ENCODE measurements at regions not wholly inside any gene's neighbourhood (a gene's known extent, or its start where the extent isn't known, plus 50 kb on each side); places are given as distances from the start of the nearest gene placed in this dataset.

- ATAC-seq (ENCODE audit: insufficient read depth, low FRiP score): peak; percentile 76
- H3K4me3 ChIP-seq: no peak overlapping the region
- no peak overlapping the region for H3K27ac ChIP-seq (ENCODE audit: low read depth in 1 of 2, low read length in 1 of 2)
- peaks cover 0 to 4% (median 3%) of the 10 kb centered on the region in 5 donors for H3K4me1 ChIP-seq (ENCODE audit: control insufficient read depth in 5 of 5, insufficient read depth in 5 of 5, low read length in 5 of 5)
- peaks cover 0 to 2% (median 0%) of the 10 kb centered on the region in 4 donors for H3K9me3 ChIP-seq (ENCODE audit: control insufficient read depth in 4 of 4, insufficient read depth in 3 of 4, low read length in 3 of 4)
- peak; percentile 82 to 87 (median 83) for DNase-seq
- TF ChIP-seq CTCF (IDR thresholded peaks at IDR 0.05; ENCODE audit: control extremely low read depth, extremely low read depth): peak; percentile 94
- H3K36me3 ChIP-seq (ENCODE audit: control insufficient read depth in 4 of 4, insufficient read depth in 4 of 4, low read length in 4 of 4): no peaks in the 10 kb centered on the region
- H3K9ac ChIP-seq (ENCODE audit: insufficient read depth in 1 of 2, low read length in 2 of 2): no peak overlapping the region
- peaks cover 0 to 2% (median 0%) of the 10 kb centered on the region in 3 donors for H3K27me3 ChIP-seq (ENCODE audit: control insufficient read depth in 3 of 3, insufficient read depth in 3 of 3, low read length in 2 of 3)
- WGBS, 2 donors: 40 to 47% methylated on average over 16 of the region's 16 CpGs
Observed at GRCh38 chr1:84753516-84754385, 63.5 kb upstream of the SSX2IP start.

- H3K9me3 ChIP-seq (ENCODE audit: control insufficient read depth in 4 of 4, insufficient read depth in 3 of 4, low read length in 3 of 4): peaks cover 0 to 2% (median 0%) of the 10 kb centered on the region in 4 donors
- ATAC-seq (ENCODE audit: insufficient read depth, low FRiP score): no peak
- no peak overlapping the region for H3K9ac ChIP-seq (ENCODE audit: insufficient read depth in 1 of 2, low read length in 2 of 2)
- no peak overlapping the region for H3K27ac ChIP-seq (ENCODE audit: low read depth in 1 of 2, low read length in 1 of 2)
- H3K36me3 ChIP-seq (ENCODE audit: control insufficient read depth in 4 of 4, insufficient read depth in 4 of 4, low read length in 4 of 4): no peaks in the 10 kb centered on the region
- 44 to 56% methylated on average over 6 of the region's 6 CpGs for WGBS, 2 donors
- no peak for TF ChIP-seq CTCF (IDR thresholded peaks at IDR 0.05; ENCODE audit: control extremely low read depth, extremely low read depth)
- no peak overlapping the region for H3K4me3 ChIP-seq
- H3K4me1 ChIP-seq (ENCODE audit: control insufficient read depth in 5 of 5, insufficient read depth in 5 of 5, low read length in 5 of 5): peaks cover 0 to 4% (median 3%) of the 10 kb centered on the region in 5 donors
- DNase-seq: no peak
- no peaks in the 10 kb centered on the region for H3K27me3 ChIP-seq (ENCODE audit: control insufficient read depth in 3 of 3, insufficient read depth in 3 of 3, low read length in 2 of 3)
Observed at GRCh38 chr1:84750110-84750730, 60.0 kb upstream of the SSX2IP start.

GRCh38 chr1:84749427-84749826, 59.2 kb upstream of the SSX2IP start:
- H3K36me3 ChIP-seq (ENCODE audit: control insufficient read depth in 4 of 4, insufficient read depth in 4 of 4, low read length in 4 of 4): no peaks in the 10 kb centered on the region
- H3K9ac ChIP-seq (ENCODE audit: insufficient read depth in 1 of 2, low read length in 2 of 2): no peak overlapping the region
- ATAC-seq (ENCODE audit: insufficient read depth, low FRiP score): no peak
- no peak overlapping the region for H3K27ac ChIP-seq (ENCODE audit: low read depth in 1 of 2, low read length in 1 of 2)
- TF ChIP-seq CTCF (IDR thresholded peaks at IDR 0.05; ENCODE audit: control extremely low read depth, extremely low read depth): no peak
- H3K27me3 ChIP-seq (ENCODE audit: control insufficient read depth in 3 of 3, insufficient read depth in 3 of 3, low read length in 2 of 3): no peaks in the 10 kb centered on the region
- H3K4me3 ChIP-seq: no peak overlapping the region
- 60 to 83% methylated on average over 2 of the region's 2 CpGs for WGBS, 2 donors
- peaks cover 0 to 2% (median 0%) of the 10 kb centered on the region in 4 donors for H3K9me3 ChIP-seq (ENCODE audit: control insufficient read depth in 4 of 4, insufficient read depth in 3 of 4, low read length in 3 of 4)
- H3K4me1 ChIP-seq (ENCODE audit: control insufficient read depth in 5 of 5, insufficient read depth in 5 of 5, low read length in 5 of 5): peaks cover 0 to 4% (median 3%) of the 10 kb centered on the region in 5 donors
- DNase-seq: no peak
